Sigmoid colon (tissue), 4 donors: ENCODE measurements at regions not wholly inside any gene's neighbourhood (a gene's known extent, or its start where the extent isn't known, plus 50 kb on each side); places are given as distances from the start of the nearest gene placed in this dataset.

ENCODE experiments used
- CTCF ChIP-seq, 4 experiments: fragments of 450-650 bp in 3 of 4; fragments of 200-600 bp in 1 of 4; IDR thresholded peaks; one replicate each; pipeline ENCODE4 v1.5.1; 2016 to 2019; ENCODE audit warnings: antibody characterized with exemption in 4 of 4, mild to moderate bottlenecking in 3 of 4, moderate library complexity in 2 of 4
- EP300 ChIP-seq, 4 donors: sonication (generic); formaldehyde crosslinking; IDR thresholded peaks; one replicate each; pipeline ENCODE4 v1.6.1; 2017; ENCODE audit warnings: antibody characterized with exemption in 4 of 4
- POLR2A ChIP-seq, 2 donors: fragments of 450-650 bp; IDR thresholded peaks; one replicate each; pipeline ENCODE4 v1.6.1; 2016; ENCODE audit warnings: antibody characterized with exemption in 2 of 2, mild to moderate bottlenecking in 2 of 2, moderate library complexity in 2 of 2
- POLR2AphosphoS5 ChIP-seq, 4 donors: sonication (generic); formaldehyde crosslinking; IDR thresholded peaks; one replicate each; pipeline ENCODE4 v1.6.1; 2017; ENCODE audit warnings: antibody characterized with exemption in 4 of 4

DNA sequence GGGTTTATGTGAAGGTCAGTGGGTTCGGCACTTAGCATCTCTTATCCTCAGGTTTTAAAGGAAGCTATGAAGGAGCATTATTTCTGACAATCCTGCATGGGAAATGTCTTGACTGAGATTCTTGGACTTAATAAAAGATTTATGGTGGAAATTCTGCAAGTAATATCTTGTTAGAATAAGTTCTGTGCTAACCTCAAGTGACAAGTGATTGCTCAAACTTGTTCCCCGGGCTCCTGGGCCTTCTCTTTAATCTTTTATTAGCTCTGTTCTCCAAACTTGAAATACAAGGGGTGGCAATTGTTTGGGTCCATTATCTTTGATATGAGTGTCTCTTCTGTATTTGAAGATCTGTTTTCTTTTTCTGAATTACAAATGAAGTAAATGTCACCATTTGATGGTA, 140.6 kb upstream of the CTBP2 start:
- TF ChIP-seq CTCF (IDR thresholded peaks at IDR 0.05) (no peak), POLR2A (IDR thresholded peaks at IDR 0.05) (no peak), EP300 (IDR thresholded peaks at IDR 0.05) (no peak), POLR2AphosphoS5 (IDR thresholded peaks at IDR 0.05) (no peak)
